Endothelial cell of umbilical vein (primary cell): ENCODE measurements at regions not wholly inside any gene's neighbourhood (a gene's known extent, or its start where the extent isn't known, plus 50 kb on each side); places are given as distances from the start of the nearest gene placed in this dataset.

Experiments used
- CTCF ChIP-seq, 2 donors: IDR thresholded peaks; 1 replicate in 1 of 2; 2 replicates in 1 of 2; pipeline ENCODE4 v1.5.1; 2011; ENCODE audit warnings: low read length in 2 of 2, mild to moderate bottlenecking in 2 of 2, moderate library complexity in 2 of 2, control low read depth in 1 of 2, inconsistent platforms in 1 of 2, low read depth in 1 of 2; ENCODE audit not compliant: insufficient read depth in 1 of 2; ENCODE audit errors: extremely low read depth in 1 of 2
- GATA2 ChIP-seq: IDR thresholded peaks from 2 replicates; pipeline ENCODE4 v1.7.0; 2011; ENCODE audit warnings: low read depth, mild to moderate bottlenecking, moderate library complexity, mixed read lengths, low read length; ENCODE audit not compliant: insufficient read length, insufficient read depth
- POLR2A ChIP-seq: IDR thresholded peaks from 2 replicates; pipeline ENCODE4 v1.6.1; 2012; ENCODE audit warnings: low read depth, mild to moderate bottlenecking, control low read depth, low read length
- POLR2AphosphoS5 ChIP-seq: IDR thresholded peaks from 2 replicates; pipeline ENCODE4 v1.6.1; 2012; ENCODE audit warnings: low read depth, mild to moderate bottlenecking, control low read depth, low read length, moderate library complexity; ENCODE audit not compliant: insufficient read depth

DNA sequence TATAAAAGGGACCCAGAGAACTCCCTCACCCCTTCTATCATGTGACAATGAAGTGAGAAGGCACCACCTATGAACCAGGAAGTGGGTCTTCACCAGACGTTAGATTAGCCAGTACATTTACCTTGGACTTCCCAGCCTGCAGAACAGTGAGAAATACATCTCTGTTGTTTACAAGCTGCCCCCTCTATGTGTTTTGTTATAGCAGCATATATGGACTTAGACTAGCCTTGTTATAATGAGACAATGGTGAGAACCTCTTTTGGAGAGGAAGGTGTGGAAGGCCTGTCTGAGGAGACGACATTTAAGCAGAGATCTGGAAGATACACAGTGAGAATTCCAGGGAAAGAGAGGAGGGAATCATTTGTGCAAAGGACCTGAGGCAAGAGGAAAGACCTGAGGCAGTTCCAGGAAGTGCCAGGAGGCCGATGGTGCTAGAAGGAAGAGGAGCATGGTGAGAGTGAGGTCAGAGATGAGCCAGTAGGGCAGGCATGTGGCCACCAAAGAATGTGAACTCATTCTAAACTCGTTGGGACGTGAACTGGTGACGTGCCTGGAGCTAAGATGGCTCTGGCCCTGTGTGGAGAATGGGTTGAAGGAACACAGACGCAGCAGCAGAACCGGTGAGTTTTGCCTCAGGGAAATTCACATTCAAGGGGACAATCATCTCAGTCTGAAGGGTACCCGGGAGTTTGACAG lies 98.9 kb upstream of the IRF2BP2 start:
- TF ChIP-seq POLR2AphosphoS5 (no peak), GATA2 (no peak), POLR2A (no peak), CTCF (IDR thresholded peaks at IDR 0.05; ENCODE audit: extremely low read depth in 1 of 2, insufficient read depth in 1 of 2, low read depth in 1 of 2, low read length in 2 of 2) (no peak)
